H9 (cell line): ENCODE measurements at regions not wholly inside any gene's neighbourhood (a gene's known extent, or its start where the extent isn't known, plus 50 kb on each side); places are given as distances from the start of the nearest gene placed in this dataset.

Experiments used
- DNase-seq: peaks from one replicate; pipeline ENCODE4 v3.0.0-alpha.2; 2017
- H2AFZ ChIP-seq: one replicate; pipeline ENCODE4 v1.6.1; 2013; ENCODE audit warnings: mild to moderate bottlenecking, low read length, control low read depth, moderate library complexity
- H2AK5ac ChIP-seq: 2 replicates; pipeline ENCODE4 v1.6.1; 2013; ENCODE audit warnings: low read length, control low read depth, mixed read lengths; ENCODE audit not compliant: insufficient read length
- H2BK120ac ChIP-seq: one replicate; pipeline ENCODE4 v1.6.1; 2013; ENCODE audit warnings: low read depth, mild to moderate bottlenecking, low read length, control low read depth, inconsistent platforms; ENCODE audit not compliant: poor library complexity, severe bottlenecking
- H2BK12ac ChIP-seq: 2 replicates; pipeline ENCODE4 v1.6.1; 2013; ENCODE audit warnings: low read length, control low read depth, mixed read lengths, low read depth; ENCODE audit not compliant: insufficient read length
- H2BK15ac ChIP-seq: 2 replicates; pipeline ENCODE4 v1.6.1; 2013; ENCODE audit warnings: low read depth, low read length, control low read depth
- H2BK20ac ChIP-seq: one replicate; pipeline ENCODE4 v1.6.1; 2013; ENCODE audit warnings: low read depth, mild to moderate bottlenecking, low read length, control low read depth, inconsistent platforms; ENCODE audit not compliant: poor library complexity, severe bottlenecking
- H2BK5ac ChIP-seq: 2 replicates; pipeline ENCODE4 v1.6.1; 2013; ENCODE audit warnings: low read length, control low read depth, mixed read lengths; ENCODE audit not compliant: insufficient read length
- H3K14ac ChIP-seq: 2 replicates; pipeline ENCODE4 v1.6.1; 2013; ENCODE audit warnings: low read length, control low read depth; ENCODE audit not compliant: insufficient read depth
- H3K18ac ChIP-seq: 2 replicates; pipeline ENCODE4 v1.6.1; 2013; ENCODE audit warnings: low read depth, mild to moderate bottlenecking, mixed read lengths, low read length, control low read depth; ENCODE audit not compliant: insufficient read length
- H3K23ac ChIP-seq: 2 replicates; pipeline ENCODE4 v1.6.1; 2013; ENCODE audit warnings: low read length, control low read depth, mixed read lengths, low read depth; ENCODE audit not compliant: insufficient read length
- H3K23me2 ChIP-seq: 2 replicates; pipeline ENCODE4 v1.6.1; 2013; ENCODE audit warnings: low read depth, mild to moderate bottlenecking, mixed read lengths, low read length, control low read depth; ENCODE audit not compliant: insufficient read length, poor library complexity, severe bottlenecking
- H3K27ac ChIP-seq: 2 replicates; pipeline ENCODE4 v1.5.1; 2013; ENCODE audit warnings: low read length, control low read depth, mixed read lengths, low read depth; ENCODE audit not compliant: insufficient read length
- H3K27me3 ChIP-seq: 2 replicates; pipeline ENCODE4 v1.6.1; 2013; ENCODE audit warnings: low read length, control low read depth, inconsistent platforms; ENCODE audit not compliant: insufficient read depth
- H3K4ac ChIP-seq: 2 replicates; pipeline ENCODE4 v1.6.1; 2013; ENCODE audit warnings: low read depth, mild to moderate bottlenecking, control low read depth, inconsistent platforms, low read length, moderate library complexity
- H3K4me1 ChIP-seq: 2 replicates; pipeline ENCODE4 v1.6.1; 2013; ENCODE audit warnings: low read length, control low read depth, inconsistent platforms; ENCODE audit not compliant: insufficient read depth
- H3K4me2 ChIP-seq: 2 replicates; pipeline ENCODE4 v1.6.1; 2013; ENCODE audit warnings: low read length, control low read depth, mixed read lengths; ENCODE audit not compliant: insufficient read length, insufficient read depth
- H3K56ac ChIP-seq: 2 replicates; pipeline ENCODE4 v1.6.1; 2013; ENCODE audit warnings: low read depth, mild to moderate bottlenecking, mixed read lengths, low read length, control low read depth; ENCODE audit not compliant: insufficient read length
- H3K79me1 ChIP-seq: 2 replicates; pipeline ENCODE4 v1.6.1; 2013; ENCODE audit warnings: low read depth, mild to moderate bottlenecking, moderate library complexity, low read length, control low read depth, inconsistent platforms; ENCODE audit not compliant: insufficient read depth, poor library complexity, severe bottlenecking
- H3K79me2 ChIP-seq: 2 replicates; pipeline ENCODE4 v1.6.1; 2013; ENCODE audit warnings: low read length, control low read depth, inconsistent platforms; ENCODE audit not compliant: insufficient read depth
- H3K9ac ChIP-seq: 2 replicates; pipeline ENCODE4 v1.6.1; 2013; ENCODE audit warnings: low read length, control low read depth, mixed read lengths; ENCODE audit not compliant: insufficient read length; ENCODE audit errors: extremely low read depth
- H3K9me3 ChIP-seq: one replicate; pipeline ENCODE4 v1.6.1; 2013; ENCODE audit warnings: low read depth, low read length, inconsistent platforms; ENCODE audit not compliant: control insufficient read depth
- H3T11ph ChIP-seq: one replicate; pipeline ENCODE4 v1.6.1; 2013; ENCODE audit warnings: mild to moderate bottlenecking, low read length, control low read depth, inconsistent platforms
- H4K20me1 ChIP-seq: one replicate; pipeline ENCODE4 v1.6.1; 2013; ENCODE audit not compliant: control insufficient read depth, insufficient read length, insufficient read depth
- H4K5ac ChIP-seq: 2 replicates; pipeline ENCODE4 v1.6.1; 2013; ENCODE audit warnings: low read depth, mild to moderate bottlenecking, mixed read lengths, low read length, control low read depth; ENCODE audit not compliant: insufficient read length
- H4K8ac ChIP-seq: replicated peaks from 2 replicates; pipeline ENCODE4 v1.6.1; 2013; ENCODE audit warnings: low read length, control low read depth, mixed read lengths, low read depth; ENCODE audit not compliant: insufficient read length
- H4K91ac ChIP-seq: 2 replicates; pipeline ENCODE4 v1.6.1; 2013; ENCODE audit warnings: low read depth, mild to moderate bottlenecking, moderate library complexity, mixed read lengths, low read length, control low read depth; ENCODE audit not compliant: insufficient read length
- H3K27ac Mint-ChIP-seq, 3 experiments: 2 replicates in 2 of 3; 3 replicates in 1 of 3; pipeline ENCODE4 v1.8.0; 2020 to 2021; ENCODE audit warnings: mixed read lengths in 3 of 3, mild to moderate bottlenecking in 1 of 3, moderate library complexity in 1 of 3
- H3K27me3 Mint-ChIP-seq: 2 replicates; pipeline ENCODE4 v1.8.0; 2021; ENCODE audit warnings: low read depth, mild to moderate bottlenecking, moderate library complexity, mixed read lengths
- H3K36me3 Mint-ChIP-seq, 3 experiments: 2 replicates in 2 of 3; 3 replicates in 1 of 3; pipeline ENCODE4 v1.8.0; 2020 to 2021; ENCODE audit warnings: low read depth in 3 of 3, mixed read lengths in 3 of 3; ENCODE audit not compliant: insufficient read depth in 1 of 3
- H3K4me1 Mint-ChIP-seq, 2 experiments: 2 replicates each; pipeline ENCODE4 v1.8.0; 2020; ENCODE audit warnings: mixed read lengths in 2 of 2
- H3K4me3 Mint-ChIP-seq, 2 experiments: 2 replicates in 1 of 2; 3 replicates in 1 of 2; pipeline ENCODE4 v1.8.0; 2020 to 2021; ENCODE audit warnings: mild to moderate bottlenecking in 2 of 2, mixed read lengths in 2 of 2, moderate library complexity in 1 of 2
- H3K9me3 Mint-ChIP-seq, 2 experiments: 2 replicates in 1 of 2; 3 replicates in 1 of 2; pipeline ENCODE4 v1.8.0; 2020; ENCODE audit warnings: mild to moderate bottlenecking in 2 of 2, mixed read lengths in 2 of 2, moderate library complexity in 1 of 2
- WGBS: extraction: QIAGEN DNeasy Blood & Tissue Kit; methylation state at CpG from one replicate; pipeline ENCODE4 v1.1.7; 2013; ENCODE audit warnings: missing lambda C conversion rate, low lambda C conversion rate, mixed read lengths; ENCODE audit not compliant: insufficient read length; ENCODE audit errors: extremely low coverage; 5-methylcytosine and 5-hydroxymethylcytosine counted together
- TF ChIP-seq, protein P1 (sequence below): fragments of 200-600 bp; sonication (generic); conservative IDR thresholded peaks from 3 replicates; pipeline ENCODE4 v1.8.0; 2021; ENCODE audit warnings: antibody characterized with exemption, mild to moderate bottlenecking

DNA sequence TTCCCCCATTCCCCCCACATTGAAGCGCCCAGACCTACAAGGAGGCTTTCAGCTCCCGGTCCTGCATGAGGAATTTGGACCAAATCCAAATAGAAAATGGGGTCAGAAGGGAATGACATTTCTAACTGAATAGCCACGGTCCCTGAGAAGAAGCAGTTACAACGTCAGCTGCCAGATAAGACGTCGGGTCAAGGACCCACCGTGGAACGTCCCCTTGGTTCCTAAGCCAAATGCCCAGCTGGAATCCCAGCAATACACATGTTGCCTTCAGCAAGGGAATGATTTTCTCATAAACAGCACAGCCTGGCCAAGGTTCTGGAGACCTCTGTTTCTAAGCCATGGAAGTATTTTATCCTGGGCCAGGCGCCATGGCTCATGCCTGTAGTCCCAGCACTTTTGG, 109.1 kb upstream of the PEG3 start:
- Histone ChIP-seq H2BK120ac (no peak overlapping the region), H2BK12ac (no peak overlapping the region), H3K9ac (no peak overlapping the region), H3K27ac (no peak overlapping the region), H3K23me2 (no peaks in the 10 kb centered on the region), H3K23ac (no peak overlapping the region), H4K5ac (no peak overlapping the region), H3K79me1 (no peaks in the 10 kb centered on the region), H3K4me2 (no peak overlapping the region), H3K79me2 (no peaks in the 10 kb centered on the region), H4K8ac (no peak overlapping the region), H3K18ac (no peak overlapping the region), H3K14ac (no peak overlapping the region), H3T11ph (no peak overlapping the region), H2BK15ac (no peak overlapping the region), H3K4me1 (no peaks in the 10 kb centered on the region), H4K20me1 (no peaks in the 10 kb centered on the region), H2BK20ac (no peak overlapping the region), H3K4ac (no peak overlapping the region), H3K56ac (no peak overlapping the region), H2AFZ (no peak overlapping the region), H2AK5ac (no peak overlapping the region), H3K27me3 (no peaks in the 10 kb centered on the region), H4K91ac (no peak overlapping the region), H3K9me3 (peaks cover 94% of the 10 kb centered on the region), H2BK5ac (no peak overlapping the region)
- no peaks in the 10 kb centered on the region for H3K4me1 Mint-ChIP-seq
- WGBS = no CpG with 5 or more reads among the region's 9 CpGs
- peaks cover 87 to 98% of the 10 kb centered on the region in 2 experiments for H3K9me3 Mint-ChIP-seq
- peaks cover 4% of the 10 kb centered on the region for H3K27me3 Mint-ChIP-seq
- no peak overlapping the region for H3K4me3 Mint-ChIP-seq
- peaks cover 0 to 38% (median 20%) of the 10 kb centered on the region in 3 experiments; a peak in 6 of 7 replicates for H3K36me3 Mint-ChIP-seq
- DNase-seq = no peak
- TF ChIP-seq, protein P1, sequence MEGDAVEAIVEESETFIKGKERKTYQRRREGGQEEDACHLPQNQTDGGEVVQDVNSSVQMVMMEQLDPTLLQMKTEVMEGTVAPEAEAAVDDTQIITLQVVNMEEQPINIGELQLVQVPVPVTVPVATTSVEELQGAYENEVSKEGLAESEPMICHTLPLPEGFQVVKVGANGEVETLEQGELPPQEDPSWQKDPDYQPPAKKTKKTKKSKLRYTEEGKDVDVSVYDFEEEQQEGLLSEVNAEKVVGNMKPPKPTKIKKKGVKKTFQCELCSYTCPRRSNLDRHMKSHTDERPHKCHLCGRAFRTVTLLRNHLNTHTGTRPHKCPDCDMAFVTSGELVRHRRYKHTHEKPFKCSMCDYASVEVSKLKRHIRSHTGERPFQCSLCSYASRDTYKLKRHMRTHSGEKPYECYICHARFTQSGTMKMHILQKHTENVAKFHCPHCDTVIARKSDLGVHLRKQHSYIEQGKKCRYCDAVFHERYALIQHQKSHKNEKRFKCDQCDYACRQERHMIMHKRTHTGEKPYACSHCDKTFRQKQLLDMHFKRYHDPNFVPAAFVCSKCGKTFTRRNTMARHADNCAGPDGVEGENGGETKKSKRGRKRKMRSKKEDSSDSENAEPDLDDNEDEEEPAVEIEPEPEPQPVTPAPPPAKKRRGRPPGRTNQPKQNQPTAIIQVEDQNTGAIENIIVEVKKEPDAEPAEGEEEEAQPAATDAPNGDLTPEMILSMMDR = no peak
- no peak overlapping the region for H3K27ac Mint-ChIP-seq
